ENCODE measurements at regions not wholly inside any gene's neighbourhood (a gene's known extent, or its start where the extent isn't known, plus 50 kb on each side); places are given as distances from the start of the nearest gene placed in this dataset.

GRCh38 chr1:71203241-71203640 is 122.4 kb upstream of the ZRANB2 start:
- no peak overlapping the region for H3K4me3 ChIP-seq
- no peak overlapping the region for H3K27ac ChIP-seq
- no peaks in the 10 kb centered on the region for H3K4me1 ChIP-seq (replicated peaks)
- intact Hi-C loops (cut with DNase I), result no loop called here
- no peaks in the 10 kb centered on the region for H3K27me3 ChIP-seq (replicated peaks; ENCODE audit: insufficient read depth)
- no peak for TF ChIP-seq CTCF (IDR thresholded peaks at IDR 0.05)
- TF ChIP-seq POLR2AphosphoS5 (IDR thresholded peaks at IDR 0.05), result no peak
- TF ChIP-seq POLR2A (IDR thresholded peaks at IDR 0.05), result no peak
- no peaks in the 10 kb centered on the region for H3K36me3 ChIP-seq
- H3K9me3 ChIP-seq, result no peaks in the 10 kb centered on the region
- 90% methylated on average over 4 of the region's 4 CpGs for WGBS
- no peak for DNase-seq (ENCODE audit: low spot score)

GRCh38 chr1:71200503-71200902 is 119.7 kb upstream of the ZRANB2 start:
- H3K4me3 ChIP-seq, result no peak overlapping the region
- no peak for DNase-seq (ENCODE audit: low spot score)
- no peaks in the 10 kb centered on the region for H3K27me3 ChIP-seq (replicated peaks; ENCODE audit: insufficient read depth)
- H3K9me3 ChIP-seq, result no peaks in the 10 kb centered on the region
- no peaks in the 10 kb centered on the region for H3K4me1 ChIP-seq (replicated peaks)
- H3K27ac ChIP-seq, result no peak overlapping the region
- intact Hi-C loops (cut with DNase I), result no loop called here
- TF ChIP-seq POLR2AphosphoS5 (IDR thresholded peaks at IDR 0.05) (no peak), POLR2A (IDR thresholded peaks at IDR 0.05) (no peak), CTCF (IDR thresholded peaks at IDR 0.05) (no peak)
- H3K36me3 ChIP-seq, result no peaks in the 10 kb centered on the region

- TF ChIP-seq POLR2AphosphoS5 (IDR thresholded peaks at IDR 0.05), result no peak
- peak in 3 of 4 experiments; percentile 36 to 43 (median 41) for TF ChIP-seq CTCF (IDR thresholded peaks at IDR 0.05)
- Histone ChIP-seq H3K27me3 (replicated peaks; ENCODE audit: insufficient read depth) (no peaks in the 10 kb centered on the region), H3K27ac (no peak overlapping the region), H3K36me3 (no peaks in the 10 kb centered on the region), H3K4me3 (no peak overlapping the region), H3K9me3 (no peaks in the 10 kb centered on the region), H3K4me1 (replicated peaks) (no peaks in the 10 kb centered on the region)
- no peak for DNase-seq (ENCODE audit: low spot score)
- intact Hi-C loops (cut with DNase I), result loop anchor here (10.0 kb wide), 1 partner anchor 328 kb away; no protein-coding TSS in a partner anchor
Measured at GRCh38 chr1:71196685-71197084, 115.8 kb upstream of the ZRANB2 start.

- Histone ChIP-seq H3K9me3 (no peaks in the 10 kb centered on the region), H3K4me3 (no peak overlapping the region), H3K27me3 (replicated peaks; ENCODE audit: insufficient read depth) (no peaks in the 10 kb centered on the region), H3K4me1 (replicated peaks) (no peaks in the 10 kb centered on the region), H3K36me3 (no peaks in the 10 kb centered on the region), H3K27ac (no peak overlapping the region)
- 67% methylated on average over 1 of the region's 1 CpG for WGBS
- no peak for TF ChIP-seq POLR2A (IDR thresholded peaks at IDR 0.05)
- no peak for TF ChIP-seq CTCF (IDR thresholded peaks at IDR 0.05)
- no peak for TF ChIP-seq POLR2AphosphoS5 (IDR thresholded peaks at IDR 0.05)
- no peak for DNase-seq (ENCODE audit: low spot score)
- intact Hi-C loops (cut with DNase I), result loop anchor here (10.0 kb wide), 1 partner anchor 332 kb away; no protein-coding TSS in a partner anchor
Measured at GRCh38 chr1:71193153-71193552, 112.3 kb upstream of the ZRANB2 start.

- H3K4me3 ChIP-seq, result no peak overlapping the region
- intact Hi-C loops (cut with DNase I), result loop anchor here (10.0 kb wide), 1 partner anchor 333 kb away; no protein-coding TSS in a partner anchor
- no peaks in the 10 kb centered on the region for H3K9me3 ChIP-seq
- H3K4me1 ChIP-seq (replicated peaks), result no peaks in the 10 kb centered on the region
- TF ChIP-seq CTCF (IDR thresholded peaks at IDR 0.05), result no peak
- TF ChIP-seq POLR2AphosphoS5 (IDR thresholded peaks at IDR 0.05), result no peak
- TF ChIP-seq POLR2A (IDR thresholded peaks at IDR 0.05), result no peak
- H3K36me3 ChIP-seq, result no peaks in the 10 kb centered on the region
- H3K27ac ChIP-seq, result no peak overlapping the region
- no peaks in the 10 kb centered on the region for H3K27me3 ChIP-seq (replicated peaks; ENCODE audit: insufficient read depth)
- 93% methylated on average over 1 of the region's 1 CpG for WGBS
- DNase-seq (ENCODE audit: low spot score), result no peak
Measured at GRCh38 chr1:71191520-71191919, 110.7 kb upstream of the ZRANB2 start.
